ENCODE measurements at regions not wholly inside any gene's neighbourhood (a gene's known extent, or its start where the extent isn't known, plus 50 kb on each side); places are given as distances from the start of the nearest gene placed in this dataset.
A peak's percentile ranks its signal among the peaks of the same experiment; 100 is the strongest.
"Not testable (repeated sequence)": the region's sequence is repeated elsewhere in the genome, so short reads cannot be mapped to it uniquely, and the experiment has no call there.

- H3K27me3 ChIP-seq = no peaks in the 10 kb centered on the region
- WGBS, 4 donors = 0 to 3% (median 1%) methylated on average over 5 to 28 of the region's 28 CpGs
- peak in 3 of 4 donors; percentile 3 to 19 (median 4) for ATAC-seq
- H3K36me3 ChIP-seq = peaks cover 0 to 24% (median 22%) of the 10 kb centered on the region in 9 donors
- TF ChIP-seq CTCF (IDR thresholded peaks at IDR 0.05) (no peak), POLR2A (IDR thresholded peaks at IDR 0.05) (no peak)
- intact Hi-C loops (cut with DNase I) = loop anchor here in 3 of 10 donors (5.0 to 10.0 kb wide), 4 partner anchors 91 to 359 kb away; partner anchors contain the start of genes ZNF746 (in 1 of the 3), ZNF783 (in 1 of the 3) and ZNF862 (in 1 of the 3)
- peak in 3 of 5 donors; percentile 23 to 32 (median 28) for DNase-seq
- no peaks in the 10 kb centered on the region for H3K9me3 ChIP-seq
- H3K4me3 ChIP-seq = peak overlapping the region; percentile 79 to 100 (median 97)
- peaks cover 0 to 30% (median 21%) of the 10 kb centered on the region in 12 donors for H3K4me1 ChIP-seq
- peak overlapping the region; percentile 81 to 91 (median 89) for H3K27ac ChIP-seq
Measured at GRCh38 chr7:149624006-149624405, 126.4 kb upstream of the ZNF746 start.

DNA sequence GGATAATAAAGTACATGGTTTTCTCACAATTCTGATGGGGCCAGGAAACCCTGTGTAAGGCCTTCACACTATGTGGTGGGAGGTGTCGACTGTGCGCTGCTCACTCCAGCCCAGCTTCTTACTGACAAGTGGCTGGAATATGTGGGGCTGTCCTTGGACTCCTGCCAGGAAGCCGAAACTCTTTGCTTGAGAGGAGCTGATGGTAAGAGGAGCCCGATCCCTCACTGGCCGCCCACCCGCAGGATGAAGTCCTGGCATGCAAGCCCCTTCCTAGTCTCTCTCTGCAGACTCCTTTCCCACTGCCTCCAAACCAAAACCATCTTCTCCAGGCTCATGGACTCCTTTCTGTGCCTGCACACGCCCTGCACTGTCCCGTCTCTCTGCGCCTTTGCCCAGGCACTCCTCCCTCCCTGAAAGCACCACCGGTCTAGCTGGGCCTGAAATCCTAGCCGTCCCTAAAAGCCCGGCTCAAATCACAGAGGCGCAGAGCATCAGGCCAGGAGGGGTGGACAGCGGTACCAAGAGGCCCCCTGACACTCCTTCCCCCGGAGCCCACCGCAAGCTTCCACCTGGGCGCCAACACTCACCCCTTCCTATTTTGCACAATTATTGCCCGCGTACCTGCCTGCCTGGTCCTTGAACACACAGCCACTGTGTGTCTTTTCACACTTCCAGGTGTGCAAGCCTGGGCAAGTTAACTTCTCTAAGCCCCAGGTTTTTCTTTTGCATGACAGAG lies 125.8 kb upstream of the ZNF746 start:
- Histone ChIP-seq H3K27ac (peak overlapping the region in 9 of 12 donors; percentile 85 to 91 (median 90)), H3K36me3 (peaks cover 0 to 30% (median 27%) of the 10 kb centered on the region in 9 donors), H3K4me1 (peaks cover 0 to 30% (median 21%) of the 10 kb centered on the region in 12 donors), H3K4me3 (peak overlapping the region; percentile 79 to 100 (median 97))
- DNase-seq (peak; percentile 55 to 75 (median 70)), ATAC-seq (peak in 2 of 4 donors; percentile 22 to 24)
- not testable (repeated sequence) for H3K9me3 ChIP-seq, H3K27me3 ChIP-seq
- intact Hi-C loops (cut with DNase I) = loop anchor here in 3 of 10 donors (5.0 to 10.0 kb wide), 4 partner anchors 91 to 359 kb away; partner anchors contain the start of genes ZNF746 (in 1 of the 3), ZNF783 (in 1 of the 3) and ZNF862 (in 1 of the 3)
- WGBS, 4 donors = 6 to 13% (median 10%) methylated on average over 16 to 19 of the region's 19 CpGs

- H3K27me3 ChIP-seq = no peaks in the 10 kb centered on the region
- WGBS, 4 donors = 71 to 79% (median 74%) methylated on average over 10 of the region's 10 CpGs
- no peaks in the 10 kb centered on the region for H3K9me3 ChIP-seq
- H3K27ac ChIP-seq = no peak overlapping the region
- DNase-seq (no peak), ATAC-seq (no peak)
- peaks cover 0 to 30% (median 21%) of the 10 kb centered on the region in 12 donors for H3K4me1 ChIP-seq
- peak overlapping the region in 8 of 12 donors; percentile 79 to 100 (median 98) for H3K4me3 ChIP-seq
- intact Hi-C loops (cut with DNase I) = loop anchor here in 3 of 10 donors (5.0 to 10.0 kb wide), 4 partner anchors 92 to 358 kb away; partner anchors contain the start of genes ZNF746 (in 1 of the 3), ZNF783 (in 1 of the 3) and ZNF862 (in 1 of the 3)
- no peak for TF ChIP-seq CTCF (IDR thresholded peaks at IDR 0.05)
- peaks cover 0 to 38% (median 35%) of the 10 kb centered on the region in 9 donors for H3K36me3 ChIP-seq
Measured at GRCh38 chr7:149622444-149623210, 125.0 kb upstream of the ZNF746 start.

DNA sequence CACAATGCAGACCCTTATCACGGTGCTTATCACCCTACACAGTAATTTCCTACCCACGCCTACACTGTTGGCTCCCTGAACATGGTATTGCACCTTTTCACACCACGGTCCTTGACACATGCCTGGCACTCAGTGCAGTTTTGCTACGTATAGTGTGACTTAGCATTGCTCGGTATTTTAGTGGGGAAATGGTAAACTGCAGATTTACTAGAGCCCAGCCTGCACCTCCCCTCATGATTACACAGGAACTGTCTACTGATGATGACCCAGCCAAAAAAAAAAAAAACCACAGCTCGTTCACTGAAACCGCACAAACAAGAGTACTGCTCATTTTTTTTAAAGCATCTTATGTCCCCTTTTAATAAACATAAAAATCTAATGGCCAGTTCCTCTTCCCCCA lies 124.2 kb upstream of the ZNF746 start:
- Histone ChIP-seq H3K9me3 (no peaks in the 10 kb centered on the region), H3K27me3 (no peaks in the 10 kb centered on the region), H3K4me1 (peaks cover 0 to 30% (median 21%) of the 10 kb centered on the region in 12 donors), H3K36me3 (peaks cover 0 to 46% (median 44%) of the 10 kb centered on the region in 9 donors), H3K4me3 (no peak overlapping the region), H3K27ac (no peak overlapping the region)
- ATAC-seq (no peak), DNase-seq (no peak)
- intact Hi-C loops (cut with DNase I) = loop anchor here in 3 of 10 donors (5.0 to 10.0 kb wide), 4 partner anchors 93 to 357 kb away; partner anchors contain the start of genes ZNF746 (in 1 of the 3), ZNF783 (in 1 of the 3) and ZNF862 (in 1 of the 3)
- WGBS, 4 donors = 48 to 75% (median 54%) methylated on average over 7 of the region's 7 CpGs
- TF ChIP-seq CTCF (IDR thresholded peaks at IDR 0.05) (no peak), POLR2A (IDR thresholded peaks at IDR 0.05) (no peak)
